Suppressor macrophage treated with lipopolysaccharide for 1 hour (primary cell): ENCODE measurements at regions not wholly inside any gene's neighbourhood (a gene's known extent, or its start where the extent isn't known, plus 50 kb on each side); places are given as distances from the start of the nearest gene placed in this dataset.

Experiments used
- DNase-seq, 3 donors: peaks; one replicate each; pipeline ENCODE4 v3.0.0-alpha.2; 2020 to 2022

DNA sequence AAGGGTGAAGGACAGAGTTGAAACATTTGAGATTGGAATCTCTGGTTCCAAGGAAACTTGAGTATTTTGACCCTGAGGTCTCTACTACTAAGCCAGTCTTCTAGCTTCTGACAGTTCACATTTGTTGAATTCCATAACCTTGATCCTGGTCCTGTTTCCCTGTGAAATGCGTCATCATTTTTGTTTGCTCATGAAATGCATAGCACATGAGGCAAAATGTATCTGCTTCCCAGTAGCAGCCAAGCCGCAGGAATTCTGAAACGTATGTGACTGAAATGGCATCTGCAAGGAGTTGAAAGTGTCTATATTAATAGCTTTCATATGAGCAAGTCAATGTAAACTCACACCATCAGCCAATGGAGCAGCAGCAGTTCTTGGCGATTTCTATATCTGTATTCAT is 307.9 kb downstream of the CSNK1G3 start:
- DNase-seq, result no peak

DNA sequence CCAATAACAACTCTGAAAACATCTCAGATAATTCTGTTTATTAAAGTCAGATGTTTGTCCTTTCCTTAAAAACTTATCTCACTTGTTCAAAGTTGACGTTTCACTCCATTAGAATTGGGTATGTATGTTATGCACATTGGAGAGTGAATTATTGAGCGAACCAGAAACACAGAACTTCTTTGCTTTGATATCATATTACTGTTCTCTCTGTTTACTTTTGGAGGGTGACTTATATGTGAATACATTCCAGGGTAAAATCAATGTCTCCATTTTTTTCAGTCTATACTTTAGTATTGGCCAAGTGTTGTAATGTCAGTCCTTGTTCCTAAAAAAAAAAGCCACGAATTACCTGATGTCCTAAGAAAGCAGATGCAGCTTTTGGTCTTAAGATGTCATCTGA is 307.4 kb downstream of the CSNK1G3 start:
- DNase-seq, result no peak

DNA sequence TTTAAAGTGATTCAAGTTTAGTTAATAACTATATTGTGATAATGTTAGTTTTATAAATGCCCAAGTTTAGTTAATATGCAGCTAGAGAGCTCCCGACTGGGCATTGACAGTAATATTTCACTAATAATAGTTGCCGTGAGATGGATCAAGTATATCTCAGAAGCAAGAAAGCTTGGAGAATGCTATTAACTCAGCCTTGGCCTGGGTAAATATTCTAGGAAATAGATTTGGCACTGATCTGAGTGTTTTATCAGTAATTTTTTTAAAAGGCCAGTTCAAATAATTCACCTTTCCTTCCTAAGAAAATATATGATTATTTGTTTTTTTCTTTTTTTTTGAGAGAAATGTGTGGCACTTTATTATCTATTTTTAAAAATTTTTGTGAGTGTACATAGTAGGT is 305.3 kb downstream of the CSNK1G3 start:
- DNase-seq, result no peak

DNA sequence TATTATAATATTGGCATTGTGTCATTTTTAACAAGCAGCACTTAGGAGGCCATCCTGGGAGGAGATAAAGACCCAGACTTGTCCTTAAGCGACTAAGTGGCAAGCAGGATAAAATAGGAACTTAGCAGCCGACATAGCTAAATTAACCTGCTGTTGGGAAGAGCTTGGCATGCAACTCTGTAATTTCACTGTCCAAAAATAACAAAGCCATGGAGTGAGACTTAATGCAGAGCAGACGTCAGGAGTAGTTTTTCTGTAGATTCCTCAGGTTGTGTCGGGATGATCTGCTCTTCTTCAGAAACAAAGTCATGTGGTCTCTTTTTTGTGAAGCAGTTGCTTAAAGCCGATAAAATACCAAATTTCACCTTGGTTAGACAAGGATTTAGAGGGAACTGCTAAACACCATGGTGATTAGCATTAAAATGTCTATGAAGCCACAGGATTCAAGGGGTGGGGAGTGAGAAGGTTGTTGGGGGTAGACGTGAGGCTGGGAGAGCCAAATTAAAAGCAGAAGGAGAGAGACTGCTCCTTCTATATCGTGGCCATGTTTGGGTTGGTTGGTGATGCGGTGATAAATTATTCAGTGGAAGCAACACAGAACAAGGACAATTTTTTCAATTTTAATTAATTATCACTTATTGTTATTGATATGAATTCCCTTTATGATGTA is 303.0 kb downstream of the CSNK1G3 start:
- no peak for DNase-seq

DNA sequence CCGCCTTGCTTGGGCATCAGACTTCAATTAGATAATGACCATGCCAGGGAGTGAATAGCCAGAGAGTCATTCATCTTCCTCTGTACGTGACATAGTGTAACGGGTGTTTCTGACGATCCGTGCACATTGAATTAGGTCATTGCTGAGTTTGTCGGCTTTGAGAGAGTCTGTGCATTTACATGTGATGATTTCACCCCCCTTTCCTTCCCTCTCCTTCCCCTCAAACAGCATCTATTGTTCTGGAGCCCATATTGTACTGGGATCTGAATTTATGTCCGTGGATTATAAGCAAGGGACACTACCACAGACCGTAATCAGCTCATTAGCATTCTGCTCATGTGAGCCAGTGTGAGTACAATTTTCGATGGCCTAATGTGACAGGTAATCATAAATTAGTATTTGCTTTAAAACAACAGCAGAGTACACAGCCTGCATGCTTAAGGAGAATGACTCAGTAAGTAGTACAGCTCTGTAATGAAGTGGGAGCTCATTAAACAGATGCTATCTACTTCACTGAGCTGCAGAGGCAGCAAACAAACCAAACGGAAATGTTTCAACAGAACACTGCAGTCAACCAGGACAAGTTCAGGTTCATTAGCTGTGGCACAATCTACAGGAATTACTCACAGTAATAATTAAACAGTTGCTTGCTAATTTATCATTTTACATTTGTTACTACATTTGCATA is 302.1 kb downstream of the CSNK1G3 start:
- no peak for DNase-seq

DNA sequence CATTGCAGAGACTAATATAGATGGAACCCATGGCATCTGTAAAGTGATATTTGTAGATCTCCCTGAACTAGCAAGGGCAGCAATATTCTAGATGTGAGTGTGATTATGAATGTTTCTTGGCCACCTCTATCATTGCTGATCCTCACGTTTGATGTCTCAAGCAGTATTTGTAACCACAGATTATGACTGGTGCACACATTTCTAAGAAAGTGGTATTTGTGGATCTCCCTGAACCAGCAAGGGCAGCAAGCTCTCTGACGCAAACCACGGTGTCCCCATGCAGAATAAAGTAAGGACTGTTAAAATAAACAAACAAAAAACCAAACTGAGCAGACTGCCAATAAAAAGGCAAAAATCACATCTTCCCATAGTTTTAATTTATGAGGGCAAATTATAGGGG is 301.3 kb downstream of the CSNK1G3 start:
- DNase-seq, result no peak

DNA sequence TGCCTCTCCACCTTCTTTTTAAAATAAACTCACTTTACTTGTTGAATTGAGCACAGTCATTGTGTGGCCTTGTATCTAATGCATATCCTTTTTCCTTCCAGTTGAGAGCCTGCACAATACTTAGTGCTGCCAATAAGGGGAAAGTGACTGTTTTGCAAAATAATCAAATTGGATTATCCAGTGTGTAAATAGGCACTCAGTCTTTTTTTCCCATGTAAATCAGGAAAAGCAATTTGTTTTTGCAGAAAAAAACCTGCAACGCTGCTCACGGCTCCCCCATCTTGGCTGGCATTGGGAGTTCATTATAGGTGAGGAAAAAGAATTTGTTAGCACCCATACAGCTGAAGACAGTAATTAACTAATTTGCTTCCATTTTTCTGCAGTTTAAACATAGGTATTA is 299.9 kb downstream of the CSNK1G3 start:
- DNase-seq, result no peak

DNA sequence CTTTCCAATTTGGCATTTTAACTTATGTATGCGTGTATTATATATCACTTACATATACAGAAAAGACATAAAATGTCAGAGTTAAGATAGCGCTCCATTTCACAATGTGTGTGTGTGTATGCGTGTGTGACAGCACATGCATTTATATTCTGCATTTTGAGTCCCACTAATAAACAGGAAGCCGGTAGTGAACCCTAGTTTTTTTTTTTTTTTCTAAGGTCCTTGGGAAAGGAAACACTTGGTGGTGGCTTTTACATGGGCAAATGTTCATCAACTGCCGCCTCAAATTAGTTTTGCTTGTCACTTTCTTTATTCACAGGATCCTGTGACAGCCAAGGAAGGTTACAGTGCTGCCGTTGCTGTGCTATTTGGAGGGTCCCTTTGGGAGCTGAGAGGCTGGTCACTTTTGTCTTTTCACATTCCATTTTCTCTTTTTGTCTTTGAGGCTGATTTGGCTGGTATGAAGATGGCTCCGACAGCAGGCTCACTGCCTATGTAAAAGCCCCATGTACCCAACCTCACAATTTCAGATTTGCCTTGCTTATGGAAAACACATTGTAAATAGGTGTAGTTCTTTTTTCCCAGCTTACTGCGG is 298.9 kb downstream of the CSNK1G3 start:
- DNase-seq, result no peak

DNA sequence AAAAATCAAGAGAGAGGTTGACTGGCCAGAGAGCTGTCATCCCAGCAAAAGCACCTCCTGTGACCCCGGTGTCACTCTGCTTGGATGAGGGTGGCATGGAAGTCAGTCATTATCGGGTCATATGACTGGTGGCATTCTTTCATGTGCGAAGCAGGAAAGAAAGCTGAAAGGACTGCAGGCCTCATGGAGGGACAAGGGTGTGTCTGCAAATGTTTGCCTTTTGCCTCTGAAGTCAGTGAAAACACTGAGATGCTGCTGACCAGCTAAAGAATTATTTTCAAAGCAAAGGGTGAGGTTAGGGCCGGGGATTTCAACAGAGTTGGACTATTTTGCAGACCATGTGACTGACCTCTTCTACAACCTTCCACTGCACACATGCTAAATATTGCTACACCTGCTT is 298.3 kb downstream of the CSNK1G3 start:
- DNase-seq, result no peak

DNA sequence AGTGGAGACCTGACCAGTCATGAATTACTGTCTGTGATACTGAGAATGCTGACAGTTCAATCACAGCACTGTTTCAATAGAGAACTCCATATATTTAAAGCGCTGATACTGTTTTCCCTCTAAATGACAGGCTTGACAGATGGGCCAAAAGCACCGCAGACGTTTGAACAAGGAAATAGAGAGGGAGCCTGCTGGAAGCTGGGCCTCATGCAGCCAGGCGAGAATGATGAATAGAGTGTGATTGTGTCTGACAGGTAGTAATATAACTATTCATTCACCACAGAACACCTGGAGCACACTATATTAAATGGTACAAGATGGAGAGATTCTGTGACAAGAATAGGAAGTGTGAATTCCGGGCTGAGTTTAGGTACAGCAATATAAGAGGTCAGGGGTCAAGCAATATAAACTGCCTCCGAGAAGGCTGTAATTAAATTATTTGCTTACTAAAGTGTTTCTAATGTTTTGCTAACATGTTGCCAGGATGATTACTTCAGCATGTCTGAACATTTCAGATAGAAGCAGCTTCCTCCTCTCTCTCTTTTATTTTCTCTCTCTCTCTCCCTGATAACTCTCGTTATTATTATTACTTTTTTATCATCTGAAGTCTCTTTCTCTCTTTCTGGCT is 297.7 kb downstream of the CSNK1G3 start:
- no peak for DNase-seq

DNA sequence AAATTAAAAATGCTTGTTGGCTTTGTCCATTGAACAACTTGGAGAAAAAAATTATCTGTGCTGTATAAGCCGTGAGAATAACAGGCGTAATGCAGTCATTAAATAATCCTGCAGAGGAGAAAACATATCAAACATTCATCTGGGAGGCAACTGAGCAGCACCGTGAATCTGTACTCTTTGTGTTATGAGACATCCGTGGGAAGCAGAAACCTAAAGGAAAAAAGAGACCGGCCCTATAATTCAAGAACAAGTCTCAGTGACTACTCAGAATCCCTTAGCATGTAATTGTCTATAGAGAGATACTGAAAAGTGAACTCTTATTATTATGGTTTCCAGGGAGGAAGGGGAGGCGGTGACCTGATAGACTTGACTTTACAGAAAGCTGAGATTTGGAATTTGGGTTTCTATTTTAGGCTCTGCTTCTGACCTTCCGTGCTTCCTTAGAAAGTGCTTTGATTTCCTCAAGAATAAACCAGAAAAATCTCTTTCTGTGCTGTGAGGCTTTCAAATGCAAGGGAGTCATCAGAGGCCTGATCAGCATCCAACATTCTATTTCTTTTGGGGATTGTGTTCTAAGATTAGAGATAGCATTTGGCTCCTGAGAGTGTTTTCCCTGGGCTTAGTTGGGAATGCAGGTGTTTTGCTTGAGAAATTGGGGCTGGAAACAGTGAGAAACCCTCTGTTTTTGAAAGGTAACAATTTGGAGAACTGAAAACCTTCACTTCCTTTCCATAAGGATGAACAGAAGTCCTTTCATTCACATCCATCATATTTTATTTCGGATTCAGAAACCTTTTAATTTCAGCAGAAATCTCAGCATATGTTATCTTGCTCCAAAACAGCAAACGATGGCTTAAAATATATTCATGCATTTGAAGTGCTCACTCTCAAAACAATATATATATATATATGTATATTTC is 296.7 kb downstream of the CSNK1G3 start:
- no peak for DNase-seq

DNA sequence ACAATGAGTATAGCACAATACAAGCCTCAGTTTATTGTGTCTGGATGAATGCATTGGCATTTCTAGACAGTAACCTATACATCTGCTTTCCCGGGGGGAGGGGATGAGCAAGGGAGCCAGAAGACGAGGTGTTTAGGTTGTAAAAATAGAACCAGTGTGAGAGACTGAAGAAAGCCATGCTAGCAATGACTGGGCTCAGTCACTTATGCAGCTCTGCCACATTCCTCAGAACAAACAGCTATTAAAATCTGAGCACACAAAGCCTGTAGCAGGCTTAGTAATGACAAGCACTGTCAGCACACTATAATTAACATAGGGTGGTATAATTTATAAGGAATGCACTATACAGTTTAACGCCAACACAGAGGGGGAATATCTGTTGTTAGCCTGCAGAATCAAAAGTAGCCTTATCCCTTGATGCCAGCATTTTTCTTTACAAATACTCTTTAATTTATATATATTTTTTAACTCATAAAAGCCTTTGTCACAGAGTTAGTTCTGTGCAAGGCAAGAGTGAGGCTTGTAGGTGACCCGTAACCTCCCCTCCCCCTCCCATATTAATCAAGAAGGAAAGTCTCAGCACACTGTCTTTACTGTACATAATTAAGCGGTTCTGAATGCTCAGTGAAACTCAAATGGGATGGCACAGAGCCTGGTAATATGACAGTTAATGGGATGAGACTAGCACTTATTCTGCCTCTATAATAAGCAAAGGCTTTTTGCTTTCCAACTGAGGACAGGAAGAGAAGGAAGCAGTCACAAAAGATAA is 295.4 kb downstream of the CSNK1G3 start:
- DNase-seq, result no peak

DNA sequence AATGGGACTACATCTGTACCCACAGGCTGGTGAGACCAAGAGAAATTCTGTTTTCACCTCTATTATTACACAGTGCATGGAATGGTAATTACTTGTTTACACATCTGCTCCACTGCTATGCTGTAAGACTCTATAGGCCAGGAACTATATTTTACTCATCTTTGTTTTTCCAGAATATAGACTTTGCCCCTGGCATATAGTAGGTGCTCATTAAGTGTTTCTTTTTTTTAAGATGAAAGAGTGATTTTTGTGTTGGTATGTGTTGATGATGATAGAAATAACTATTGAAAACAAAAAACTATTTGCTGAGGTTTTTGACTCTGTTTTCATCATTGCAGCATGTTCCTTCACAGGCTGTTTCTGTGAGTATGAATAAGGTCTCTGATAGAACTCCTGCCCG is 294.7 kb downstream of the CSNK1G3 start:
- no peak for DNase-seq

DNA sequence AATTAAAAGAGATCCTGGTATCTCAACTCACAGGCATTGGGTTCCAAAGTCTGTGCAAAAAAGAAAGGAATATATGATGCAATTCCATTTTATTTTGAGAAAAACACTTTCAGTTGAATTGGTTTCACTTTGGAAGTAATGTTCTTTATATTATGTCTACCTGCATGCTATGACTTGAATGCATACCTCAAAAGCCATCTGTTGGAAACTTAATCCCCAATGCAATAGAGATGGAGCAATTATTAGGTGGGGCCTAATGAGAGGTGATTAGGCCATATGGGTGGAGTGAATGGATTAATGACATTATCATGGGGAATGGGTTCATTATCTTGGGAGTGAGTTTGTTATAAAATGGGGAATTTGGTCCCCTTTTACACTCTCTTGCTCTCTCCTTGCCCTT is 293.3 kb downstream of the CSNK1G3 start:
- no peak for DNase-seq

DNA sequence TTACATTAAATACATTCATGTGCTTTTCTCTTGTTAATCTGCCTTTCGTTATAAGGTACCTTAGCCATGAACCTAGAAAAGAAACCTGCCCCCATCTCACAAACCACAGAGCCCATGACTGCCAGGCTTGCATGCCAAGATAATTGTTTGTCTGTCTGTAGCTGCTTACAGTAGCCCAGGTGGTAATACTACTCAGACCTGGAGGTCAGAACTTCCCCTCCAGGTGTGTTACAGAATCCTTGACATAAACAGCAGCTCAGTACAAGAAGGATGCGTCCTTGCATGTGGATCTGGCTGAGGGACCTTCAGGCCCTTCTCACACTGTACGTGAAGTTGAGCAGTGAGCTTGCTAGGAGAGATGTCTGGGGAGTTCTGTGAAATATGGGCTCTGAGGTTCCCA is 291.4 kb downstream of the CSNK1G3 start:
- DNase-seq, result no peak

DNA sequence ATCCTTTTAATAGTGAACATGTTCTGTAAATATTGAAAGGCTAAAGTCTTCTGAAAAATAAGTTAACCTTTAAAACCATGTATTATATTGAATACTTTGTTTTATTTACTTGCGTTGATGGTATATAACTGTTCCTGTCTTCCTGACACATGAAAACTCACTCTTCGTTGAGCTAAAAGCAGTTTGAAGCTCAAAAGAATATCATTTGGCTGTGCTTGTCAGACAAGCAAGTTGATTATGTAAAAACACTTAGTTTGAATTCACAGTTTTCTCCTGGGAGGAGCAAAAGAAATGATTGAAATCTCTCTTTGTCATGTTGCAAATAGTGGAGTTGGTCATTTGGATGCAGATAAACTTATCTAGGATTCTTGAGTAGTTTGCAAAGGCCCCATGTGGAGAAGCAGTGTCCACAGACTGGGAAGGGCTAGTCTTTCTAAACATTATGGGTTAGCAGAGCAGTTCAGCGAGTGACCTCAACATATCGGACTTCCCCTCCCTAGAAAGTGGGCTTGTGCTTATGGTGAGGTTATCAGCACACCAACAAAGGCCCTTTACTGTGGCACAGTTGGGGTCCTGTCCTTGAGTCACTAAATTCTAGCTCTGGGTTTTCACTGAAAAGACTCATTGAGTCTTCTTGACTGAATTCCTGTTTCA is 290.4 kb downstream of the CSNK1G3 start:
- no peak for DNase-seq

DNA sequence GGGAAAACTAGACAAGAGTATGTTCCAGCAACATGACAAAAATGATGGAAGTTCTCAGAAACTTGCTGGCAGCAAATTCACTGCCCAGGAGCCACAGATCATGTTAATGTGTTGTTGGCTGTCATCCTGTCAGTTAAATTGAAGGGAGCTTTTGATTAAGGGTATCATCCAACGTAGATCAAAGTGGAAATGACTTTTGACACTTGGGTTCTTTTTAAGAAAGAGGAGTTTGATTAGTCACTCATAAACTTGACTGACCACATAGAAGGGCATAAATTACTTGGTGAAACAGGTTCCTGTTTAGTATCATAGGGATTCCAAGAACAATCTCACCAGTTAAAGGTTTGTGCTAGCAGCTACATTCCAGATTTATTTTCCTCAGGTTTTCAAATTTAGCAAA is 288.7 kb downstream of the CSNK1G3 start:
- DNase-seq, result no peak

DNA sequence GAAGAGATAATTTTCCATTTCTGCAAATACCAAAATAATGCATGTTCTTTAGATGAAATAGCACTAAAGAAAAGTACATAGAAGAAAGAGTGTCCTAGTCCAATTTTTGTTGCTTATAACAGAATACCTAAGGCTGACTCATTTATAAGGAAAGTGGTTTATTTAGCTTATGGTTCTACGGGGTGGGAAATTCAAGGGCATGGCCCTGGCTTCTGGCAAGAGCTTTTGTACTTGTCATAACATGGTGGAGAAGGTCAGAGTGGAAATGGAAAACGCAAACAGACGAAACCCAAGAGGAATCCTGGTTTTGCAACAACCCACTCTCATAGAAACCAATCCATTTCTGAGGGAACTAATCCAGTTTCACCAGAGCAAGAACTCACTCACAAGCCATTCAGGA is 283.7 kb downstream of the CSNK1G3 start:
- DNase-seq, result no peak

DNA sequence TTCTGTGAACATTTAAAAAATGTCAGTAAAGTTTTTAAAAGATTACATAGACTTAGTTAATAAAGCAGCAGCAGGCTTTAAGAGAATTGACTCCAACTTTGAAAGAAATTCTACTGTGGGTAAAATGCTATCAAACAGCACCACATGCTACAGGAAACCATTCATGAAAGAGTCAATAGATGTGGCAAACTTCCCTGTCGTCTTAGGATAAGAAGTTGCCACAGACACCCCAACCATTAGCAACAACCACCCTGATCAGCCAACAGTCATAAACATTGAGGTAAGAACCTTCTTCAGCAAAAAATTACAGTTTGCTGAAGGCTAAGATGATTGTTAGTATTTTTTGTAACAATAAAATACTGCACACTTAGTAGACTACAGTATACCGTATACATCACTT is 278.2 kb downstream of the CSNK1G3 start:
- no peak for DNase-seq

DNA sequence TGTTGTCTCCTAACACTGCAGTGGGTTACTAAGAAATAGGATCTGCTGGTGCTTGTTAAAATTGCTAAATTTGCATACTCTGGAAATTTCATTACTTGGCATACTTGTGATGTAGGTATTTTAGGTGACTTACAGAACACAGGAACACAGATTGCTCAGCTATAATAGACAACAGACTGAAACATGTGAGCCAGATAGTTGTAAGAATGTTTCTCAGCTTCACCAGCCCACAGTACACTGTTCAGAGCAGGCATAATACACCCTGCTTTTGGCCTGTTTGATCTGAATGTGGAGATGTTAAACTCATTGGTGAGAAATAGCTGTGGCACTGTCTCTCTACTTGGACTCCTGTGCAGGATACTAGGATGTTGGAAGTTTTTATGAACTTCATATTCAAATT is 275.7 kb downstream of the CSNK1G3 start:
- no peak for DNase-seq

DNA sequence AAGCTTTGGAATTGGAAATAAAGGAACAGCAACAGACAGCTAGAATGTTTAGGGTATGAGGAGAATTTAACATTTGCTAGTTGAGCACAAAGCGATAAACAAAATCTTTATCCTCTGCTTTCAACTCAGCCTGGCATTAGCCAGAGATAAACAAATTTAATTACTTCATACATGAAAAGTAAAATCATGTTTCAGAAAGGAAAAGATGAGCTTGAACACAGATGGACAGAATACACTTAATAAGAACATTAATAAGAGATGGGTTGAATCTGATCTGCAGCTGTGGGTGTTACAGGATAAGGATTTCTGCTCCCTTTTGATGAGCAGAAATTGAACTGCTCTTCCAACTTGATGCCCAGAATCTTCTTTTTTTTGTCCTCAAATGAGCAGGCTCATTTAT is 275.2 kb downstream of the CSNK1G3 start:
- no peak for DNase-seq

DNA sequence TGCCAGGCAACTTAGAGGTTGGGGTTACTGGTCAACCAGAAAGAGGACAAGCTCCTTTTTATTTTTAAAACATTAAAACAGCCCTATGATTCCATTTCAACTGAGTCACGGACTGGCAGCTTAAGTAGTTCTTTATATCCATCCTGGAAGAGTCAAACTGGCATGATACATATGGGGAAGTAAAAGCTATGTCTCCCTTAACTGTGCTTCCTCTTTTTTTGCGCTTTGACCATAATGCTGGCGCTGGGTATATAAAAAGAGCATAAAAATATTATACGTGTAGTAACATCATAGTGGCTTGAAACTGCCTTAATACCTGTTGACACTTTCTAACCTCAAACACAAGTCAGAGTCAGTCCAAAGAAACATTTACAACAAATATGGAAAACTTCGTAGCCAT is 274.4 kb downstream of the CSNK1G3 start:
- peak in 2 of 3 donors; percentile 2 to 18 for DNase-seq
